ENCODE measurements at regions not wholly inside any gene's neighbourhood (a gene's known extent, or its start where the extent isn't known, plus 50 kb on each side); places are given as distances from the start of the nearest gene placed in this dataset.

DNA sequence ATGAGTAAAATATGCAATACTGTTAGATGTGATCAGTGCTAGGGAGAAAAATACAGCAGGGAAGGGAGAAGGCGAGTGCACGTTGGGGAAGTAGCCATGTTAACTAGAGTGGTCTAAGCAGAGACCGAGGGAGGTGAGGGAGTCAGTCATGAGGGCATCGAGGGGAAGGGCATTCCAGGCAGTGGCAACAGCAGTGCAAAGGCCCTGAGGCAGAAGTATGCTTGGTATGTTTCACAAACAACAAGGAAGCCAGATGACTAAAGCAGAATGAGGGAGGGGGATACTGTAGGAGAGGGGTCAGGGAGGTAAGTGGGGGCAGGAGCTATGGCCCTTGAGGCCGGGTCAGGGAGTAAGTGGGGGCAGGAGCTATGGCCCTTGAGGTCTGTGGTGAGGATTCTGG, 123.3 kb upstream of the BOD1 start:
- 71% methylated on average over 5 of the region's 5 CpGs for WGBS (ENCODE audit: insufficient coverage)

DNA sequence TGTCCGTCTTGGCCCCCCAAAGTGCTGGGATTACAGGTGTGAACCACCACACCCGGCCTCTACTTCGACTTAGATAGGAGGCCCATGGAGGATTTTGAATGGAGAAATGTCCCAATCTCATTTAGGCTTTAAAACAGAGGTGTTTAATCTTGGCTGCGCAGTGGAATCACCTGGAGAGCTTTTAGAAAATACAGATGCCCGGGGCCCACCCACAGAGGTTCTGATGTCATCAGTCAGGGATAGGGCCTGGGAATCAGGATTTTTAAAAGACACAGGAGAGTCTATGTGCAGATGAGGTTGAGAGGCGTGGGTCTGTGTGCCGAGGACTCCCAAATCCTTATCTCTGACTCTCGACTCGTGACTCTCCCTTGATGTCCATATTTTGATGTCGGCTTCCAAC, 124.0 kb upstream of the BOD1 start:
- Mint-ChIP-seq H3K36me3 (no peaks in the 10 kb centered on the region), H3K4me3 (no peak overlapping the region), H3K27ac (no peak overlapping the region), H3K27me3 (ENCODE audit: low read depth in 2 of 2) (no peaks in the 10 kb centered on the region), H3K9me3 (no peaks in the 10 kb centered on the region), H3K4me1 (no peaks in the 10 kb centered on the region)
- Histone ChIP-seq H3K4me1 (ENCODE audit: control insufficient read depth, insufficient read depth, low read length) (peaks cover 18% of the 10 kb centered on the region), H3K4me3 (ENCODE audit: low read length) (no peak overlapping the region), H3K9me3 (ENCODE audit: control insufficient read depth, insufficient read depth, low read length) (no peaks in the 10 kb centered on the region), H3K27me3 (ENCODE audit: control insufficient read depth, insufficient read depth, low read length) (no peaks in the 10 kb centered on the region), H3K27ac (ENCODE audit: low read length) (no peak overlapping the region), H3K36me3 (ENCODE audit: control insufficient read depth, insufficient read depth, low read length) (no peaks in the 10 kb centered on the region)
- intact Hi-C loops (cut with micrococcal nuclease), result no loop called here
- TF ChIP-seq, protein P1, sequence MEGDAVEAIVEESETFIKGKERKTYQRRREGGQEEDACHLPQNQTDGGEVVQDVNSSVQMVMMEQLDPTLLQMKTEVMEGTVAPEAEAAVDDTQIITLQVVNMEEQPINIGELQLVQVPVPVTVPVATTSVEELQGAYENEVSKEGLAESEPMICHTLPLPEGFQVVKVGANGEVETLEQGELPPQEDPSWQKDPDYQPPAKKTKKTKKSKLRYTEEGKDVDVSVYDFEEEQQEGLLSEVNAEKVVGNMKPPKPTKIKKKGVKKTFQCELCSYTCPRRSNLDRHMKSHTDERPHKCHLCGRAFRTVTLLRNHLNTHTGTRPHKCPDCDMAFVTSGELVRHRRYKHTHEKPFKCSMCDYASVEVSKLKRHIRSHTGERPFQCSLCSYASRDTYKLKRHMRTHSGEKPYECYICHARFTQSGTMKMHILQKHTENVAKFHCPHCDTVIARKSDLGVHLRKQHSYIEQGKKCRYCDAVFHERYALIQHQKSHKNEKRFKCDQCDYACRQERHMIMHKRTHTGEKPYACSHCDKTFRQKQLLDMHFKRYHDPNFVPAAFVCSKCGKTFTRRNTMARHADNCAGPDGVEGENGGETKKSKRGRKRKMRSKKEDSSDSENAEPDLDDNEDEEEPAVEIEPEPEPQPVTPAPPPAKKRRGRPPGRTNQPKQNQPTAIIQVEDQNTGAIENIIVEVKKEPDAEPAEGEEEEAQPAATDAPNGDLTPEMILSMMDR (IDR thresholded peaks at IDR 0.05), result no peak
- ATAC-seq (no peak), DNase-seq (no peak)
- WGBS (ENCODE audit: insufficient coverage), result 89% methylated on average over 10 of the region's 10 CpGs

More for the DNA sequence above, 123.3 kb upstream of the BOD1 start:
- intact Hi-C loops (cut with micrococcal nuclease), result no loop called here
- H3K36me3 Mint-ChIP-seq, result no peaks in the 10 kb centered on the region
- H3K27ac Mint-ChIP-seq, result no peak overlapping the region
- no peaks in the 10 kb centered on the region for H3K27me3 ChIP-seq (ENCODE audit: control insufficient read depth, insufficient read depth, low read length)
- no peak overlapping the region for H3K4me3 Mint-ChIP-seq
- no peak overlapping the region for H3K4me3 ChIP-seq (ENCODE audit: low read length)
- H3K36me3 ChIP-seq (ENCODE audit: control insufficient read depth, insufficient read depth, low read length), result no peaks in the 10 kb centered on the region
- H3K4me1 ChIP-seq (ENCODE audit: control insufficient read depth, insufficient read depth, low read length), result peaks cover 18% of the 10 kb centered on the region
- no peaks in the 10 kb centered on the region for H3K4me1 Mint-ChIP-seq
- TF ChIP-seq, protein P1 (IDR thresholded peaks at IDR 0.05), result no peak
- no peaks in the 10 kb centered on the region for H3K9me3 Mint-ChIP-seq
- no peak overlapping the region for H3K27ac ChIP-seq (ENCODE audit: low read length)
- ATAC-seq, result no peak
- no peaks in the 10 kb centered on the region for H3K27me3 Mint-ChIP-seq (ENCODE audit: low read depth in 2 of 2)
- DNase-seq, result no peak
- H3K9me3 ChIP-seq (ENCODE audit: control insufficient read depth, insufficient read depth, low read length), result no peaks in the 10 kb centered on the region

DNA sequence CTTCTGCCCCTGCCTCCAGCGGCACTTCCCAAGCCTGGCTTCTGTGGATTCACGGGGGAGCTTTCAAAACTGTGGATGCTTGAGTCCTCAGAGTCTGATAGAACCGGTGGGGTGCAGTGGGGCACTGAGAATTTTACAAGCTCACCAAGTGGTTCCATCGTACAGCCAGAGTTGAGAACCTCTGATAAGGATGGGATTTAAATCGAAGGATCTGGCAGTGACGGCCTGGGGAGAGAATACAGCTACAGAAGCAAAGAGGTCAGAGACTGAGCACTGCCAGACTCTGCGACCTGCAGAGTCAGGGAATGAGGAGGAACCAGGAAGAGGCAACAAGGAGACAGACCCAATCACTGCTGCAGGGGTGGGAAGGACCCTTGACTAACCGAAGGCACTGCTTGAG, 124.6 kb upstream of the BOD1 start:
- no peaks in the 10 kb centered on the region for H3K36me3 ChIP-seq (ENCODE audit: control insufficient read depth, insufficient read depth, low read length)
- H3K4me3 ChIP-seq (ENCODE audit: low read length), result no peak overlapping the region
- H3K27ac ChIP-seq (ENCODE audit: low read length), result no peak overlapping the region
- H3K27ac Mint-ChIP-seq, result no peak overlapping the region
- H3K4me1 ChIP-seq (ENCODE audit: control insufficient read depth, insufficient read depth, low read length), result peaks cover 18% of the 10 kb centered on the region
- no peaks in the 10 kb centered on the region for H3K4me1 Mint-ChIP-seq
- no peak for DNase-seq
- WGBS (ENCODE audit: insufficient coverage), result 73% methylated on average over 8 of the region's 8 CpGs
- ATAC-seq, result no peak
- intact Hi-C loops (cut with micrococcal nuclease), result no loop called here
- no peaks in the 10 kb centered on the region for H3K27me3 ChIP-seq (ENCODE audit: control insufficient read depth, insufficient read depth, low read length)
- TF ChIP-seq, protein P1 (IDR thresholded peaks at IDR 0.05), result no peak
- no peak overlapping the region for H3K4me3 Mint-ChIP-seq
- H3K36me3 Mint-ChIP-seq, result no peaks in the 10 kb centered on the region
- no peaks in the 10 kb centered on the region for H3K9me3 ChIP-seq (ENCODE audit: control insufficient read depth, insufficient read depth, low read length)
- H3K9me3 Mint-ChIP-seq, result no peaks in the 10 kb centered on the region
- H3K27me3 Mint-ChIP-seq (ENCODE audit: low read depth in 2 of 2), result no peaks in the 10 kb centered on the region

DNA sequence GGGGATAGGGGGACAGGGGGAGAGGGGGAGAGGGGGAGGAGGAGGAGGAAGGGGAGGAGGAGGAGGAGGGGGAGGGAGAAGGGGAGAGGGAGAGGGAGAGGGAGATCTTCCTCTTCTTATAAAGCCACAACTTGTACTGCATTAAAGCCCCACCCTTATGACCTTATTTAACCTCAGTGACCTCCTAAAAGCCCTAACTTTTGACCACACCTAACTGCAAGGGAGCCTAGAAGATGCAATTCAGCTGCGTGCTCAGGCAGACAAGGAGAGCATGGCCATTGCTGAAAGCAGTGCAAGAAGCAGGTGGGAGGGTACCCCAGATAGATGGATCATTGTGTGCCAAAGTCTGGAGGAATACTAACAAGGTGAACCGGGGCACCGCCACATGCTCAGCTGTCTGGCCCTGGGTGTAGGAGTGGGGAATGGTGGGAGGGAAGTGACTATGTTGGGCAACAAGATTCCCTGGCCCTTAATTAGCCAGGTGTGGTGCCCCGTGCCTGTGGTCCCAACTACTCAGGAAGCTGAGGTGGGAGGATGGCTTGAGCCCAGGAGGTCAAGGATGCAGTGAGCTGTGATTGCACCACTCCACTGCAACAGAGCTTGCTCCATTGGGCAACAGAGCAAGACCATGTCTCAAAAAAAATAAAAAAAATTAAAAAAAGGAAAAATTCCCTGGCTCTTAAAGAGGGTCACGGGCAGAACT, 125.4 kb upstream of the BOD1 start:
- intact Hi-C loops (cut with micrococcal nuclease), result no loop called here
- no peak overlapping the region for H3K4me3 Mint-ChIP-seq
- TF ChIP-seq, protein P1 (IDR thresholded peaks at IDR 0.05), result no peak

More for the DNA sequence above, 125.4 kb upstream of the BOD1 start:
- H3K4me1 ChIP-seq (ENCODE audit: control insufficient read depth, insufficient read depth, low read length), result peaks cover 16% of the 10 kb centered on the region
- DNase-seq, result no peak
- ATAC-seq, result peak in 1 of 3 donors; percentile 34
- Mint-ChIP-seq H3K27ac (no peak overlapping the region), H3K27me3 (ENCODE audit: low read depth in 2 of 2) (no peaks in the 10 kb centered on the region), H3K9me3 (no peaks in the 10 kb centered on the region), H3K4me1 (no peaks in the 10 kb centered on the region), H3K36me3 (no peaks in the 10 kb centered on the region)
- H3K4me3 ChIP-seq (ENCODE audit: low read length), result no peak overlapping the region
- H3K36me3 ChIP-seq (ENCODE audit: control insufficient read depth, insufficient read depth, low read length), result no peaks in the 10 kb centered on the region
- WGBS (ENCODE audit: insufficient coverage), result 86% methylated on average over 5 of the region's 5 CpGs
- H3K27me3 ChIP-seq (ENCODE audit: control insufficient read depth, insufficient read depth, low read length), result no peaks in the 10 kb centered on the region
- no peak overlapping the region for H3K27ac ChIP-seq (ENCODE audit: low read length)
- H3K9me3 ChIP-seq (ENCODE audit: control insufficient read depth, insufficient read depth, low read length), result no peaks in the 10 kb centered on the region
